GM19395 (cell line): ENCODE measurements at regions not wholly inside any gene's neighbourhood (a gene's known extent, or its start where the extent isn't known, plus 50 kb on each side); places are given as distances from the start of the nearest gene placed in this dataset.

ENCODE experiments used
- ATAC-seq: cut with Tn5 transposase; IDR thresholded peaks from one replicate; pipeline ENCODE4 v1.9.1; 2021; ENCODE audit warnings: mild to moderate bottlenecking, moderate library complexity; ENCODE audit not compliant: unreplicated experiment

GRCh38 chr17:34151102-34151501 lies 104.0 kb upstream of the CCL2 start:
- no peak for ATAC-seq

GRCh38 chr17:34153991-34154390 lies 101.1 kb upstream of the CCL2 start:
- no peak for ATAC-seq

GRCh38 chr17:34154961-34155730 lies 99.9 kb upstream of the CCL2 start:
- ATAC-seq, result no peak

- ATAC-seq, result no peak
These were observed 99.1 kb upstream of the CCL2 start for GRCh38 chr17:34155947-34156346.

- ATAC-seq, result no peak
These were observed 98.7 kb upstream of the CCL2 start for GRCh38 chr17:34156401-34156740.

- no peak for ATAC-seq
These were observed 98.1 kb upstream of the CCL2 start for GRCh38 chr17:34156741-34157589.

GRCh38 chr17:34161690-34162089 lies 93.4 kb upstream of the CCL2 start:
- ATAC-seq, result no peak

GRCh38 chr17:34163123-34163522 lies 92.0 kb upstream of the CCL2 start:
- ATAC-seq, result no peak

- no peak for ATAC-seq
These were observed 91.4 kb upstream of the CCL2 start for GRCh38 chr17:34163646-34164045.

- ATAC-seq, result no peak
These were observed 90.2 kb upstream of the CCL2 start for GRCh38 chr17:34164837-34165236.

- ATAC-seq, result no peak
These were observed 88.7 kb upstream of the CCL2 start for GRCh38 chr17:34166352-34166751.

- no peak for ATAC-seq
These were observed 87.7 kb upstream of the CCL2 start for GRCh38 chr17:34167354-34167753.

GRCh38 chr17:34168989-34169388 lies 86.1 kb upstream of the CCL2 start:
- no peak for ATAC-seq

- no peak for ATAC-seq
These were observed 85.6 kb upstream of the CCL2 start for GRCh38 chr17:34169496-34169895.

- no peak for ATAC-seq
These were observed 83.8 kb upstream of the CCL2 start for GRCh38 chr17:34171245-34171818.

- no peak for ATAC-seq
These were observed 82.6 kb upstream of the CCL2 start for GRCh38 chr17:34172390-34172918.

- no peak for ATAC-seq
These were observed 81.8 kb upstream of the CCL2 start for GRCh38 chr17:34173241-34173640.

GRCh38 chr17:34174496-34174895 lies 80.6 kb upstream of the CCL2 start:
- no peak for ATAC-seq

GRCh38 chr17:34176440-34176839 lies 78.6 kb upstream of the CCL2 start:
- ATAC-seq, result no peak

GRCh38 chr17:34177642-34178041 lies 77.4 kb upstream of the CCL2 start:
- ATAC-seq, result no peak

- no peak for ATAC-seq
These were observed 77.0 kb upstream of the CCL2 start for GRCh38 chr17:34178092-34178491.
